GM21367 (cell line): ENCODE measurements at regions not wholly inside any gene's neighbourhood (a gene's known extent, or its start where the extent isn't known, plus 50 kb on each side); places are given as distances from the start of the nearest gene placed in this dataset.

Source experiments
- ATAC-seq: cut with Tn5 transposase; IDR thresholded peaks from one replicate; pipeline ENCODE4 v1.9.1; 2021; ENCODE audit not compliant: unreplicated experiment

GRCh38 chr1:187078916-187079315 is 250.2 kb downstream of the PLA2G4A start:
- no peak for ATAC-seq

GRCh38 chr1:187079330-187079729 is 250.6 kb downstream of the PLA2G4A start:
- ATAC-seq = no peak

GRCh38 chr1:187091666-187092065 is 262.9 kb downstream of the PLA2G4A start:
- no peak for ATAC-seq

- no peak for ATAC-seq
Observed at GRCh38 chr1:187092104-187092503, 263.4 kb downstream of the PLA2G4A start.

GRCh38 chr1:187096689-187097088 is 267.9 kb downstream of the PLA2G4A start:
- no peak for ATAC-seq

GRCh38 chr1:187110351-187110750 is 281.6 kb downstream of the PLA2G4A start:
- ATAC-seq = no peak

- no peak for ATAC-seq
Observed at GRCh38 chr1:187114792-187115191, 286.0 kb downstream of the PLA2G4A start.

- no peak for ATAC-seq
Observed at GRCh38 chr1:187121661-187122060, 292.9 kb downstream of the PLA2G4A start.

- no peak for ATAC-seq
Observed at GRCh38 chr1:187122566-187122965, 293.8 kb downstream of the PLA2G4A start.

GRCh38 chr1:187129132-187129531 is 300.4 kb downstream of the PLA2G4A start:
- ATAC-seq = no peak

GRCh38 chr1:187143783-187144182 is 315.0 kb downstream of the PLA2G4A start:
- ATAC-seq = no peak

GRCh38 chr1:187146388-187146787 is 317.6 kb downstream of the PLA2G4A start:
- no peak for ATAC-seq

GRCh38 chr1:187151555-187151954 is 322.8 kb downstream of the PLA2G4A start:
- no peak for ATAC-seq

- ATAC-seq = no peak
Observed at GRCh38 chr1:187153047-187153446, 324.3 kb downstream of the PLA2G4A start.

- ATAC-seq = no peak
Observed at GRCh38 chr1:187157115-187157514, 328.4 kb downstream of the PLA2G4A start.

- ATAC-seq = no peak
Observed at GRCh38 chr1:187157552-187157951, 328.8 kb downstream of the PLA2G4A start.

GRCh38 chr1:187167555-187167954 is 338.8 kb downstream of the PLA2G4A start:
- no peak for ATAC-seq

- no peak for ATAC-seq
Observed at GRCh38 chr1:187168297-187168696, 339.5 kb downstream of the PLA2G4A start.

- no peak for ATAC-seq
Observed at GRCh38 chr1:187185389-187185788, 356.6 kb downstream of the PLA2G4A start.

- no peak for ATAC-seq
Observed at GRCh38 chr1:187197685-187198084, 368.9 kb downstream of the PLA2G4A start.

GRCh38 chr1:187203257-187203656 is 374.5 kb downstream of the PLA2G4A start:
- ATAC-seq = no peak

- no peak for ATAC-seq
Observed at GRCh38 chr1:187212377-187212776, 383.6 kb downstream of the PLA2G4A start.

GRCh38 chr1:187226396-187226795 is 397.6 kb downstream of the PLA2G4A start:
- ATAC-seq = no peak

GRCh38 chr1:187228790-187229189 is 400.0 kb downstream of the PLA2G4A start:
- ATAC-seq = no peak
